ENCODE measurements at regions not wholly inside any gene's neighbourhood (a gene's known extent, or its start where the extent isn't known, plus 50 kb on each side); places are given as distances from the start of the nearest gene placed in this dataset.

- Histone ChIP-seq H3K36me3 (no peaks in the 10 kb centered on the region), H3K27me3 (no peaks in the 10 kb centered on the region), H3K27ac (no peak overlapping the region), H3K4me1 (no peaks in the 10 kb centered on the region), H3K9me3 (no peaks in the 10 kb centered on the region), H3K4me3 (no peak overlapping the region)
- no peak for DNase-seq
- TF ChIP-seq CTCF (IDR thresholded peaks at IDR 0.05) (no peak), POLR2A (IDR thresholded peaks at IDR 0.05) (no peak)
Observed at GRCh38 chr13:39253774-39254173, 215.5 kb downstream of the NHLRC3 start.

- H3K4me1 ChIP-seq: no peaks in the 10 kb centered on the region
- H3K27me3 ChIP-seq: no peaks in the 10 kb centered on the region
- no peaks in the 10 kb centered on the region for H3K9me3 ChIP-seq
- no peak overlapping the region for H3K27ac ChIP-seq
- TF ChIP-seq POLR2A (IDR thresholded peaks at IDR 0.05) (no peak), CTCF (IDR thresholded peaks at IDR 0.05) (no peak)
- H3K4me3 ChIP-seq: no peak overlapping the region
- no peaks in the 10 kb centered on the region for H3K36me3 ChIP-seq
- no peak for DNase-seq
Observed at GRCh38 chr13:39254601-39255000, 216.3 kb downstream of the NHLRC3 start.

GRCh38 chr13:39257642-39258041 is 219.4 kb downstream of the NHLRC3 start:
- H3K27ac ChIP-seq: no peak overlapping the region
- H3K36me3 ChIP-seq: no peaks in the 10 kb centered on the region
- H3K9me3 ChIP-seq: no peaks in the 10 kb centered on the region
- peaks cover 0 to under 1% (median 0%) of the 10 kb centered on the region in 4 donors for H3K4me1 ChIP-seq
- no peaks in the 10 kb centered on the region for H3K27me3 ChIP-seq
- TF ChIP-seq POLR2A (IDR thresholded peaks at IDR 0.05): no peak
- no peak for TF ChIP-seq CTCF (IDR thresholded peaks at IDR 0.05)
- H3K4me3 ChIP-seq: no peak overlapping the region
- DNase-seq: no peak

GRCh38 chr13:39259371-39260140 is 221.3 kb downstream of the NHLRC3 start:
- no peaks in the 10 kb centered on the region for H3K36me3 ChIP-seq
- H3K4me3 ChIP-seq: no peak overlapping the region
- no peak for DNase-seq
- no peak overlapping the region for H3K27ac ChIP-seq
- no peaks in the 10 kb centered on the region for H3K27me3 ChIP-seq
- H3K9me3 ChIP-seq: no peaks in the 10 kb centered on the region
- peaks cover 0 to 3% (median 0%) of the 10 kb centered on the region in 4 donors for H3K4me1 ChIP-seq
- TF ChIP-seq POLR2A (IDR thresholded peaks at IDR 0.05): no peak
- no peak for TF ChIP-seq CTCF (IDR thresholded peaks at IDR 0.05)

GRCh38 chr13:39263033-39263432 is 224.8 kb downstream of the NHLRC3 start:
- Histone ChIP-seq H3K27me3 (no peaks in the 10 kb centered on the region), H3K27ac (no peak overlapping the region), H3K9me3 (no peaks in the 10 kb centered on the region), H3K4me1 (peaks cover 0 to 3% (median 0%) of the 10 kb centered on the region in 4 donors), H3K4me3 (no peak overlapping the region), H3K36me3 (no peaks in the 10 kb centered on the region)
- TF ChIP-seq POLR2A (IDR thresholded peaks at IDR 0.05): no peak
- peak in 4 of 6 experiments; percentile 43 to 69 (median 65) for TF ChIP-seq CTCF (IDR thresholded peaks at IDR 0.05)
- peak in 1 of 3 donors; percentile 65 for DNase-seq

All from Peyer's patch (tissue), 4 donors.